Neural cell (in vitro differentiated cells): ENCODE measurements at regions not wholly inside any gene's neighbourhood (a gene's known extent, or its start where the extent isn't known, plus 50 kb on each side); places are given as distances from the start of the nearest gene placed in this dataset.

ENCODE experiments used
- H2AFZ ChIP-seq: fragments of 200-600, 300-800 bp; sonication (generic), shearing (Covaris generic); 2 replicates; pipeline ENCODE4 v1.6.0; 2014; ENCODE audit warnings: low read depth, mild to moderate bottlenecking, antibody characterized with exemption, low read length, moderate library complexity
- H3F3A ChIP-seq: fragments of 200-600 bp; shearing (Covaris generic); 2 replicates; pipeline ENCODE4 v1.6.1; 2016; ENCODE audit warnings: mild to moderate bottlenecking, moderate library complexity, mixed read lengths, antibody characterized with exemption, low read length; ENCODE audit not compliant: insufficient read depth, poor library complexity, severe bottlenecking
- H3K27ac ChIP-seq: fragments of 200-600, 300-800 bp; sonication (generic), shearing (Covaris generic); 2 replicates; pipeline ENCODE4 v1.5.1; 2014; ENCODE audit warnings: mild to moderate bottlenecking, low read length, moderate library complexity
- H3K27me3 ChIP-seq: fragments of 300-800, 200-600 bp; sonication (generic), shearing (Covaris generic); 2 replicates; pipeline ENCODE4 v1.6.0; 2014; ENCODE audit warnings: mild to moderate bottlenecking, low read depth, low read length, moderate library complexity; ENCODE audit not compliant: insufficient read depth
- H3K36me3 ChIP-seq: fragments of 300-800, 200-600 bp; sonication (generic), shearing (Covaris generic); 2 replicates; pipeline ENCODE4 v1.5.1; 2014; ENCODE audit warnings: mild to moderate bottlenecking, antibody characterized with exemption, low read length, moderate library complexity; ENCODE audit not compliant: insufficient read depth
- H3K4me2 ChIP-seq: fragments of 300-800, 200-600 bp; sonication (generic), shearing (Covaris generic); 2 replicates; pipeline ENCODE4 v1.6.0; 2014; ENCODE audit warnings: mild to moderate bottlenecking, low read length
- H3K4me3 ChIP-seq: fragments of 300-800, 200-600 bp; sonication (generic), shearing (Covaris generic); 2 replicates; pipeline ENCODE4 v1.5.1; 2014; ENCODE audit warnings: mild to moderate bottlenecking, low read length, moderate library complexity
- H3K79me2 ChIP-seq: fragments of 200-600 bp; shearing (Covaris generic); replicated peaks from 2 replicates; pipeline ENCODE4 v1.6.0; 2014; ENCODE audit warnings: mild to moderate bottlenecking, low read length, moderate library complexity; ENCODE audit not compliant: insufficient read depth
- H3K9ac ChIP-seq: fragments of 300-800, 200-600 bp; sonication (generic), shearing (Covaris generic); 2 replicates; pipeline ENCODE4 v1.6.1; 2016; ENCODE audit warnings: mild to moderate bottlenecking, low read length, mixed read lengths
- H3K9me2 ChIP-seq: fragments of 200-600 bp; shearing (Covaris generic); 2 replicates; pipeline ENCODE4 v1.6.1; 2016; ENCODE audit warnings: mild to moderate bottlenecking, low read length, mixed read lengths; ENCODE audit not compliant: insufficient read depth
- H3K9me3 ChIP-seq: fragments of 200-600, 300-800 bp; sonication (generic), shearing (Covaris generic); 2 replicates; pipeline ENCODE4 v1.6.1; 2016; ENCODE audit warnings: mild to moderate bottlenecking, mixed run types, low read length, moderate library complexity, mixed read lengths
- H4K20me1 ChIP-seq: fragments of 200-600 bp; shearing (Covaris generic); 2 replicates; pipeline ENCODE4 v1.6.1; 2016; ENCODE audit warnings: mild to moderate bottlenecking, mixed run types; ENCODE audit not compliant: insufficient read depth
- CTCF ChIP-seq: fragments of 450-650 bp; IDR thresholded peaks from 2 replicates; pipeline ENCODE4 v1.5.1; 2014; ENCODE audit warnings: antibody characterized with exemption, mild to moderate bottlenecking, moderate library complexity; ENCODE audit not compliant: poor library complexity, severe bottlenecking
- EP300 ChIP-seq: fragments of 450-650 bp; conservative IDR thresholded peaks from 2 replicates; pipeline ENCODE4 v1.6.1; 2014; ENCODE audit warnings: antibody characterized with exemption, mild to moderate bottlenecking, moderate library complexity; ENCODE audit not compliant: poor library complexity, severe bottlenecking
- EZH2 ChIP-seq: fragments of 200-600, 300-800 bp; shearing (Covaris generic), sonication (generic); IDR thresholded peaks from 2 replicates; pipeline ENCODE4 v1.6.1; 2014; ENCODE audit warnings: antibody characterized with exemption, low read length, borderline replicate concordance, mild to moderate bottlenecking; ENCODE audit not compliant: insufficient read depth, poor library complexity, severe bottlenecking
- MXI1 ChIP-seq: fragments of 450-650 bp; conservative IDR thresholded peaks from 2 replicates; pipeline ENCODE4 v1.6.1; 2014; ENCODE audit warnings: antibody characterized with exemption, mild to moderate bottlenecking; ENCODE audit not compliant: poor library complexity, severe bottlenecking
- POLR2AphosphoS5 ChIP-seq: IDR thresholded peaks from 2 replicates; pipeline ENCODE4 v1.6.1; 2012
- RAD21 ChIP-seq: fragments of 450-650 bp; conservative IDR thresholded peaks from 2 replicates; pipeline ENCODE4 v1.6.1; 2014; ENCODE audit warnings: antibody characterized with exemption, mild to moderate bottlenecking, moderate library complexity
- REST ChIP-seq: IDR thresholded peaks from 2 replicates; pipeline ENCODE4 v1.6.1; 2012; ENCODE audit warnings: borderline replicate concordance
- SMC3 ChIP-seq: fragments of 450-650 bp; conservative IDR thresholded peaks from 2 replicates; pipeline ENCODE4 v1.6.1; 2014; ENCODE audit warnings: antibody characterized with exemption, mild to moderate bottlenecking, moderate library complexity; ENCODE audit not compliant: poor library complexity
- TAF1 ChIP-seq: IDR thresholded peaks from 2 replicates; pipeline ENCODE4 v1.6.1; 2012; ENCODE audit warnings: low read depth

- no peaks in the 10 kb centered on the region for H3K27me3 ChIP-seq
- H3K9ac ChIP-seq: no peak overlapping the region
- H3K4me3 ChIP-seq: no peak overlapping the region
- H3K36me3 ChIP-seq: no peaks in the 10 kb centered on the region
- no peaks in the 10 kb centered on the region for H3K9me3 ChIP-seq
- no peak overlapping the region for H3K27ac ChIP-seq
- H3F3A ChIP-seq: no peaks in the 10 kb centered on the region
- H3K9me2 ChIP-seq: no peaks in the 10 kb centered on the region
- H2AFZ ChIP-seq: no peak overlapping the region
- H3K79me2 ChIP-seq: no peaks in the 10 kb centered on the region
- no peak for TF ChIP-seq TAF1
- TF ChIP-seq SMC3: no peak
- no peak for TF ChIP-seq MXI1
- TF ChIP-seq EZH2: no peak
- no peak for TF ChIP-seq EP300
- TF ChIP-seq RAD21: no peak
- no peak for TF ChIP-seq CTCF
- no peak for TF ChIP-seq POLR2AphosphoS5
- TF ChIP-seq REST: no peak
- no peak overlapping the region for H3K4me2 ChIP-seq
- H4K20me1 ChIP-seq: no peaks in the 10 kb centered on the region
Observed at GRCh38 chr2:181828122-181828705, 63.3 kb upstream of the ITPRID2 start.

- H2AFZ ChIP-seq: no peak overlapping the region
- H3K4me3 ChIP-seq: no peak overlapping the region
Observed at GRCh38 chr2:181829230-181829629, 62.3 kb upstream of the ITPRID2 start.

More at GRCh38 chr2:181829230-181829629, 62.3 kb upstream of the ITPRID2 start:
- Histone ChIP-seq H3K27ac (no peak overlapping the region), H3K9ac (no peak overlapping the region), H3F3A (no peaks in the 10 kb centered on the region), H3K36me3 (no peaks in the 10 kb centered on the region), H4K20me1 (no peaks in the 10 kb centered on the region), H3K4me2 (no peak overlapping the region), H3K27me3 (no peaks in the 10 kb centered on the region), H3K79me2 (no peaks in the 10 kb centered on the region), H3K9me3 (no peaks in the 10 kb centered on the region), H3K9me2 (no peaks in the 10 kb centered on the region)
- TF ChIP-seq EP300 (no peak), TAF1 (no peak), MXI1 (no peak), RAD21 (no peak), POLR2AphosphoS5 (no peak), EZH2 (no peak), CTCF (no peak), REST (no peak), SMC3 (no peak)
